ENCODE measurements at regions not wholly inside any gene's neighbourhood (a gene's known extent, or its start where the extent isn't known, plus 50 kb on each side); places are given as distances from the start of the nearest gene placed in this dataset.

GRCh38 chr11:62073061-62073460, 50.8 kb upstream of the INCENP start:
- 100% methylated on average over 2 of the region's 4 CpGs for WGBS (ENCODE audit: insufficient coverage)
- no peaks in the 10 kb centered on the region for H3K4me1 ChIP-seq (ENCODE audit: control extremely low read depth in 1 of 4, control insufficient read depth in 4 of 4, insufficient read depth in 4 of 4, low read length in 3 of 4)
- no peaks in the 10 kb centered on the region for H3K36me3 ChIP-seq (ENCODE audit: control insufficient read depth in 4 of 4, insufficient read depth in 4 of 4, low read length in 3 of 4)
- ChIA-PET POLR2A (no interaction called here), CTCF (interaction anchor here (0.6 to 1.8 kb wide), 5 partner anchors 9 to 276 kb away, joined by 3 to 7 read pairs (median 4); no protein-coding TSS in a partner anchor)
- no peak overlapping the region for H3K4me3 ChIP-seq (ENCODE audit: control insufficient read depth in 1 of 7, extremely low read depth in 1 of 7, insufficient read depth in 4 of 7, low read depth in 2 of 7, low read length in 6 of 7)
- no peaks in the 10 kb centered on the region for H3K27me3 ChIP-seq (replicated peaks in 2 of 5; ENCODE audit: control insufficient read depth in 4 of 5, insufficient read depth in 5 of 5, low read length in 4 of 5)
- H3K9me3 ChIP-seq (ENCODE audit: control extremely low read depth in 1 of 5, control insufficient read depth in 4 of 5, insufficient read depth in 2 of 5, low read depth in 1 of 5, low read length in 4 of 5) = no peaks in the 10 kb centered on the region
- DNase-seq = no peak
- H3K27ac ChIP-seq (ENCODE audit: insufficient read depth in 1 of 2, low read depth in 1 of 2, low read length in 2 of 2, poor library complexity in 1 of 2, severe bottlenecking in 2 of 2) = no peak overlapping the region

- ChIA-PET CTCF (interaction anchor here (0.9 to 1.3 kb wide), 2 partner anchors 11 to 172 kb away, joined by 4 read pairs; no protein-coding TSS in a partner anchor), POLR2A (no interaction called here)
- Histone ChIP-seq H3K9me3 (ENCODE audit: control extremely low read depth in 1 of 5, control insufficient read depth in 4 of 5, insufficient read depth in 2 of 5, low read depth in 1 of 5, low read length in 4 of 5) (no peaks in the 10 kb centered on the region), H3K27me3 (replicated peaks in 2 of 5; ENCODE audit: control insufficient read depth in 4 of 5, insufficient read depth in 5 of 5, low read length in 4 of 5) (no peaks in the 10 kb centered on the region), H3K27ac (ENCODE audit: insufficient read depth in 1 of 2, low read depth in 1 of 2, low read length in 2 of 2, poor library complexity in 1 of 2, severe bottlenecking in 2 of 2) (no peak overlapping the region), H3K4me3 (ENCODE audit: control insufficient read depth in 1 of 7, extremely low read depth in 1 of 7, insufficient read depth in 4 of 7, low read depth in 2 of 7, low read length in 6 of 7) (no peak overlapping the region), H3K36me3 (ENCODE audit: control insufficient read depth in 4 of 4, insufficient read depth in 4 of 4, low read length in 3 of 4) (no peaks in the 10 kb centered on the region), H3K4me1 (ENCODE audit: control extremely low read depth in 1 of 4, control insufficient read depth in 4 of 4, insufficient read depth in 4 of 4, low read length in 3 of 4) (no peaks in the 10 kb centered on the region)
- no peak for DNase-seq
- 100% methylated on average over 1 of the region's 3 CpGs for WGBS (ENCODE audit: insufficient coverage)
Observed at GRCh38 chr11:62071408-62071807, 52.4 kb upstream of the INCENP start.

- no peaks in the 10 kb centered on the region for H3K4me1 ChIP-seq (ENCODE audit: control extremely low read depth in 1 of 4, control insufficient read depth in 4 of 4, insufficient read depth in 4 of 4, low read length in 3 of 4)
- no peaks in the 10 kb centered on the region for H3K36me3 ChIP-seq (ENCODE audit: control insufficient read depth in 4 of 4, insufficient read depth in 4 of 4, low read length in 3 of 4)
- WGBS (ENCODE audit: insufficient coverage) = over 99% methylated on average over 10 of the region's 15 CpGs
- H3K9me3 ChIP-seq (ENCODE audit: control extremely low read depth in 1 of 5, control insufficient read depth in 4 of 5, insufficient read depth in 2 of 5, low read depth in 1 of 5, low read length in 4 of 5) = no peaks in the 10 kb centered on the region
- H3K4me3 ChIP-seq (ENCODE audit: control insufficient read depth in 1 of 7, extremely low read depth in 1 of 7, insufficient read depth in 4 of 7, low read depth in 2 of 7, low read length in 6 of 7) = no peak overlapping the region
- CTCF ChIA-PET = interaction anchor here (1.0 to 1.3 kb wide), 2 partner anchors 11 to 171 kb away, joined by 3 to 4 read pairs; no protein-coding TSS in a partner anchor
- DNase-seq = no peak
- H3K27me3 ChIP-seq (replicated peaks in 2 of 5; ENCODE audit: control insufficient read depth in 4 of 5, insufficient read depth in 5 of 5, low read length in 4 of 5) = no peaks in the 10 kb centered on the region
- H3K27ac ChIP-seq (ENCODE audit: insufficient read depth in 1 of 2, low read depth in 1 of 2, low read length in 2 of 2, poor library complexity in 1 of 2, severe bottlenecking in 2 of 2) = no peak overlapping the region
- POLR2A ChIA-PET = interaction anchor here (0.6 to 1.0 kb wide), 2 partner anchors 12 to 35 kb away, joined by 3 read pairs; no protein-coding TSS in a partner anchor
Observed at GRCh38 chr11:62069986-62070919, 53.6 kb upstream of the INCENP start.

- ChIA-PET CTCF (interaction anchor here (1.9 kb wide), 1 partner anchor 12 kb away, joined by 9 read pairs; no protein-coding TSS in a partner anchor), POLR2A (no interaction called here)
- WGBS (ENCODE audit: insufficient coverage) = 100% methylated on average over 5 of the region's 8 CpGs
Observed at GRCh38 chr11:62069374-62069773, 54.4 kb upstream of the INCENP start.

GRCh38 chr11:62068730-62069129, 55.1 kb upstream of the INCENP start:
- Histone ChIP-seq H3K27ac (ENCODE audit: insufficient read depth in 1 of 2, low read depth in 1 of 2, low read length in 2 of 2, poor library complexity in 1 of 2, severe bottlenecking in 2 of 2) (no peak overlapping the region), H3K9me3 (ENCODE audit: control extremely low read depth in 1 of 5, control insufficient read depth in 4 of 5, insufficient read depth in 2 of 5, low read depth in 1 of 5, low read length in 4 of 5) (no peaks in the 10 kb centered on the region), H3K36me3 (ENCODE audit: control insufficient read depth in 4 of 4, insufficient read depth in 4 of 4, low read length in 3 of 4) (no peaks in the 10 kb centered on the region), H3K4me3 (ENCODE audit: control insufficient read depth in 1 of 7, extremely low read depth in 1 of 7, insufficient read depth in 4 of 7, low read depth in 2 of 7, low read length in 6 of 7) (no peak overlapping the region), H3K27me3 (replicated peaks in 2 of 5; ENCODE audit: control insufficient read depth in 4 of 5, insufficient read depth in 5 of 5, low read length in 4 of 5) (no peaks in the 10 kb centered on the region), H3K4me1 (ENCODE audit: control extremely low read depth in 1 of 4, control insufficient read depth in 4 of 4, insufficient read depth in 4 of 4, low read length in 3 of 4) (no peaks in the 10 kb centered on the region)
- ChIA-PET POLR2A (no interaction called here), CTCF (interaction anchor here (1.9 kb wide), 1 partner anchor 13 kb away, joined by 9 read pairs; no protein-coding TSS in a partner anchor)
- DNase-seq = no peak
- 98% methylated on average over 3 of the region's 3 CpGs for WGBS (ENCODE audit: insufficient coverage)

More at GRCh38 chr11:62069374-62069773, 54.4 kb upstream of the INCENP start:
- Histone ChIP-seq H3K4me1 (ENCODE audit: control extremely low read depth in 1 of 4, control insufficient read depth in 4 of 4, insufficient read depth in 4 of 4, low read length in 3 of 4) (no peaks in the 10 kb centered on the region), H3K27me3 (replicated peaks in 2 of 5; ENCODE audit: control insufficient read depth in 4 of 5, insufficient read depth in 5 of 5, low read length in 4 of 5) (no peaks in the 10 kb centered on the region), H3K36me3 (ENCODE audit: control insufficient read depth in 4 of 4, insufficient read depth in 4 of 4, low read length in 3 of 4) (no peaks in the 10 kb centered on the region), H3K27ac (ENCODE audit: insufficient read depth in 1 of 2, low read depth in 1 of 2, low read length in 2 of 2, poor library complexity in 1 of 2, severe bottlenecking in 2 of 2) (no peak overlapping the region), H3K9me3 (ENCODE audit: control extremely low read depth in 1 of 5, control insufficient read depth in 4 of 5, insufficient read depth in 2 of 5, low read depth in 1 of 5, low read length in 4 of 5) (no peaks in the 10 kb centered on the region), H3K4me3 (ENCODE audit: control insufficient read depth in 1 of 7, extremely low read depth in 1 of 7, insufficient read depth in 4 of 7, low read depth in 2 of 7, low read length in 6 of 7) (no peak overlapping the region)
- no peak for DNase-seq

GRCh38 chr11:62067741-62068140, 56.1 kb upstream of the INCENP start:
- Histone ChIP-seq H3K4me3 (ENCODE audit: control insufficient read depth in 1 of 7, extremely low read depth in 1 of 7, insufficient read depth in 4 of 7, low read depth in 2 of 7, low read length in 6 of 7) (no peak overlapping the region), H3K27me3 (replicated peaks in 2 of 5; ENCODE audit: control insufficient read depth in 4 of 5, insufficient read depth in 5 of 5, low read length in 4 of 5) (no peaks in the 10 kb centered on the region), H3K36me3 (ENCODE audit: control insufficient read depth in 4 of 4, insufficient read depth in 4 of 4, low read length in 3 of 4) (no peaks in the 10 kb centered on the region), H3K27ac (ENCODE audit: insufficient read depth in 1 of 2, low read depth in 1 of 2, low read length in 2 of 2, poor library complexity in 1 of 2, severe bottlenecking in 2 of 2) (no peak overlapping the region), H3K4me1 (ENCODE audit: control extremely low read depth in 1 of 4, control insufficient read depth in 4 of 4, insufficient read depth in 4 of 4, low read length in 3 of 4) (no peaks in the 10 kb centered on the region), H3K9me3 (ENCODE audit: control extremely low read depth in 1 of 5, control insufficient read depth in 4 of 5, insufficient read depth in 2 of 5, low read depth in 1 of 5, low read length in 4 of 5) (no peaks in the 10 kb centered on the region)
- DNase-seq = no peak
- POLR2A ChIA-PET = no interaction called here
- CTCF ChIA-PET = interaction anchor here (1.9 kb wide), 1 partner anchor 14 kb away, joined by 9 read pairs; no protein-coding TSS in a partner anchor
- WGBS (ENCODE audit: insufficient coverage) = 95% methylated on average over 2 of the region's 8 CpGs

- DNase-seq = no peak
- ChIA-PET POLR2A (no interaction called here), CTCF (interaction anchor here (0.9 to 3.4 kb wide), 4 partner anchors 11 to 116 kb away, joined by 4 to 17 read pairs (median 6); no protein-coding TSS in a partner anchor)
- H3K27me3 ChIP-seq (replicated peaks in 2 of 5; ENCODE audit: control insufficient read depth in 4 of 5, insufficient read depth in 5 of 5, low read length in 4 of 5) = no peaks in the 10 kb centered on the region
- H3K36me3 ChIP-seq (ENCODE audit: control insufficient read depth in 4 of 4, insufficient read depth in 4 of 4, low read length in 3 of 4) = no peaks in the 10 kb centered on the region
- H3K27ac ChIP-seq (ENCODE audit: insufficient read depth in 1 of 2, low read depth in 1 of 2, low read length in 2 of 2, poor library complexity in 1 of 2, severe bottlenecking in 2 of 2) = no peak overlapping the region
- WGBS (ENCODE audit: insufficient coverage) = 100% methylated on average over 2 of the region's 2 CpGs
- H3K9me3 ChIP-seq (ENCODE audit: control extremely low read depth in 1 of 5, control insufficient read depth in 4 of 5, insufficient read depth in 2 of 5, low read depth in 1 of 5, low read length in 4 of 5) = no peaks in the 10 kb centered on the region
- no peak overlapping the region for H3K4me3 ChIP-seq (ENCODE audit: control insufficient read depth in 1 of 7, extremely low read depth in 1 of 7, insufficient read depth in 4 of 7, low read depth in 2 of 7, low read length in 6 of 7)
- H3K4me1 ChIP-seq (ENCODE audit: control extremely low read depth in 1 of 4, control insufficient read depth in 4 of 4, insufficient read depth in 4 of 4, low read length in 3 of 4) = no peaks in the 10 kb centered on the region
Observed at GRCh38 chr11:62064221-62064620, 59.6 kb upstream of the INCENP start.

Measured in common myeloid progenitor, CD34-positive (primary cell).